GM04504 (cell line): ENCODE measurements at regions not wholly inside any gene's neighbourhood (a gene's known extent, or its start where the extent isn't known, plus 50 kb on each side); places are given as distances from the start of the nearest gene placed in this dataset.

Experiments used
- DNase-seq: peaks from one replicate; pipeline ENCODE4 v3.0.0-alpha.2; 2012; ENCODE audit warnings: low read depth

GRCh38 chr15:38672814-38673670 lies 108.4 kb upstream of the RASGRP1 start:
- no peak for DNase-seq

DNA sequence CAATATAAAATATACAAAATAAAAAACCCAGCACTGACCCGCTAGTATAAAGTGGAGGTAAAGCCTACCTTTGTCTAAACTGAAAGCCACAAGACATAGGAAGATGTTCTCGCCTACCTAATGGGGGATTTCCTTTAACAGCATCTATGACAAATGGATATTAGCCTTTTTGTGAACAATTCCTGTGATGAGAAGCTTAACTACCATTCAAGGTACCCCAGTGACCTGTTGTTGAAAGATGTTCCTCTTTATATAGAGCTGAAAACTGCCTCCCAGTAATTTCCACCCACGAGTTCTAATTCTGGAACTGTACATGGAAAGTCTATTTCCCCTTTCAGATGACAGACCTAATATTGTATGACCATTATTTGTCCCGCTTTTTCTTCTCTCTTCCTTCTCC lies 109.8 kb upstream of the RASGRP1 start:
- DNase-seq, result no peak

GRCh38 chr15:38678281-38678680 lies 113.7 kb upstream of the RASGRP1 start:
- DNase-seq, result no peak

DNA sequence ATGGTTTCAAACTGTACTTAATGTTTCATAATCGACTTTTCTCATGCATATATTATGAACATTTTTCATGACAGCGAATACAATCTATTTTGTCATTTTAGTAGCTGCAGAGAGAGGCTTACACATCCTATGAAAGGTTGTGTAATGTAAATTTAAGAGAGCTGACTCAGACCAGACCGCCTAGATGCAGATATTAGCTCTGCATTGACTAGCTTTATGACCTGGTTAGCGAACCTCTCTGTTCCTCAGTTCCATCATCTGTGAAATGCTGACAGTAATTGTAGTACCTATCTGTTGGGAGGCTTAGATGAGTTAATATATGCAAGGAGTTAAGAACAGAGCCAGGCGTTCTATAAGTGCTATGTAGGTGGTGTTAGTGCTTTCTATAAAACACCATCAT lies 116.2 kb upstream of the RASGRP1 start:
- no peak for DNase-seq

- DNase-seq, result no peak
Observed at GRCh38 chr15:38682363-38682762, 117.7 kb upstream of the RASGRP1 start.

- DNase-seq, result no peak
Observed at GRCh38 chr15:38682861-38683260, 118.2 kb upstream of the RASGRP1 start.

GRCh38 chr15:38683382-38684242 lies 119.0 kb upstream of the RASGRP1 start:
- DNase-seq, result peak; percentile 22

DNA sequence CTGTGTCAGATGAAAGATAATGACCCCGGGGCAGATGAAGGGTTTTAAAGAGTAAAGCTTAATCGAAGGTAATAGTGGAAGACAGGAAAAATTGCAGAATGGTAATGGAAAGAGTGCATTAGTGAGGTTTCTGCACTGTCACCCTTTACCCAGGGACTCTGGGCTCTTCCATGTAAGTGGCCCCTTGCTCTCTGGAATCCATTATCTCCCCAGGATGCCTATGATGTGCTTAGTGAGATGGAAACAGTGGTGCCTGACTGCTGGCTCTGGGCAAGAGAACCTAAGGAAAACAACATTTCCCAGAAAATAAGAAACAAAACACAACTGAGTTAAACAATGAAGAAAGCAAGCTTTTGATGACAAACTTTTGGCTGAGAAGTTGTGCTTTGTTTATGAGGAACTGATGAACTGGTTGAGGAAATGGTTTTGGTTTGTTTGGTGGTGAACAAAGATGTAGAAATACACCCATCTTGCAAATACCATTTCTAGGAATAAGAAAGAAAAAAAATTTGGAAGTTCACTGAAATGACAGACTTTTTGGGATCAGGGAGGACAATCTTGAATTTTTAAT lies 119.9 kb upstream of the RASGRP1 start:
- DNase-seq, result no peak

GRCh38 chr15:38685686-38686339 lies 121.2 kb upstream of the RASGRP1 start:
- no peak for DNase-seq

DNA sequence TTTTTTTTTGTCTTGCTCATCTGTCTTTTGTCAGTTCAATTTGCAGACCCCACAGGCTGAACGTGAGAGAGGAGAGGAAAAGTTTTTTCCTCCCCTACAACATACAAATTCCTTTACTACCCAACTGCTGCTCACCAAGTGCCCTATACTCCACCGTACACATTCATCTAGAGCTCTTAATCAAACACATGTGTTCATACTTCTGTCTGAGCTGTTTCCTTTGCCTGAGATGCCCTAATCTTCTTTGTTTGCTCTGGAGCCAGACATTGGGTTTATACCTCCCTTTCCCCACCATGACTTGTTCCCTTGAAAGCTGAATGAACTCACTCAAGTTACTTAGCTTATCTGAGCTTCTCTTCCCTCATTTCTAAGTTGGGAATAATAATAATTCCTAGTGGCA lies 122.7 kb upstream of the RASGRP1 start:
- no peak for DNase-seq

GRCh38 chr15:38687775-38688495 lies 123.3 kb upstream of the RASGRP1 start:
- no peak for DNase-seq

DNA sequence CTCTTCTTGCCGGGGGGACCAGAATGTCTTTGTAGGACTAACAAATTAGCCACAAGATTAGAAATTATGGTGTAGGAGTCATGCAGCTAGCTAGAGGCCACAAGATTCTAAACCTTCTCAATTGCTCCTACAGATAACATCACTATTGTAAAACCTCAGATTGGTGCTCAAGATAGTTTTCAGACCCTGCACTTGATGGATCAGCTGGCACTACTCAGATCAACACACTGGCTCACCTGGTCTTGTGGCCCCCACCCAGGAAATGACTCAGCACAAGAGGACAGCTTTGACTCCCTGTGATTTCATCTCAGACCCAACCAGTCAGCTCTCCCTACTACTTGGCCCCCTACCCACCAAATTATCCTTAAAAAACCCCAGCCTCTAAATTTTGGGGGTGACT lies 124.1 kb upstream of the RASGRP1 start:
- no peak for DNase-seq

GRCh38 chr15:38689522-38689921 lies 124.9 kb upstream of the RASGRP1 start:
- DNase-seq, result no peak

DNA sequence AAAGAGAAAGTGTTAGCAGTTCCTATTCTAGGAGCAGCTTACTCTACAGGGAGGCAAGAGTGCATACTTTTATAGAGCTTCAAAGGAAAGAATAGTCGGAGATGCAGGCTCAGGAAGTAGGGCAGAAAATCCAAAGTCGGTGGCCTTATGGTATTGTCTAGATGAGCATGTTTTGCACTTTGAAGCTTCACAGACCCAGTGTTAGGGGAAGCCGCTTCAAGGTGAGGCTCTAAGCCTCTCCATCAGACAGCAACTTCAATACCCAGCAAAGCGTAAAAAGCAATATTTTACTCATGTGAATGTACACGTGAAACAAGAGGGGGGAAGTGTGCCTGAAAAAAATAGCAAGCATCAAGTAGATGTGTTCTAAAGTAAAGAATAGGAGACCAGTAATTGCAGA lies 125.6 kb upstream of the RASGRP1 start:
- DNase-seq, result no peak

- no peak for DNase-seq
Observed at GRCh38 chr15:38690719-38691332, 126.2 kb upstream of the RASGRP1 start.

GRCh38 chr15:38691377-38691776 lies 126.8 kb upstream of the RASGRP1 start:
- no peak for DNase-seq

GRCh38 chr15:38691965-38692788 lies 127.6 kb upstream of the RASGRP1 start:
- DNase-seq, result no peak

DNA sequence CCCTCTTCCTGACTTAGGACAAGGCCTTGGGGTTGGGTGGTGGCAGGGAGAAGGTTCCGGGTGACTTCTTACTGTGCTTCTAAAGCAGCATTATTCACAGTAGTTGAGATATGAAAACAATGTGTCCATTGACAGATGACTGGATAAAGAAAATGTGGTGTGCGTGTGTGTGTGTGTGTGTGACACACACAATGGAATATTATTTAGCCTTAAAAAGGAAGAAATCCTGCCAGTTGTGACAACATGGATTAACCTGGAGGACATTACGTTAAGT lies 128.1 kb upstream of the RASGRP1 start:
- DNase-seq, result no peak

DNA sequence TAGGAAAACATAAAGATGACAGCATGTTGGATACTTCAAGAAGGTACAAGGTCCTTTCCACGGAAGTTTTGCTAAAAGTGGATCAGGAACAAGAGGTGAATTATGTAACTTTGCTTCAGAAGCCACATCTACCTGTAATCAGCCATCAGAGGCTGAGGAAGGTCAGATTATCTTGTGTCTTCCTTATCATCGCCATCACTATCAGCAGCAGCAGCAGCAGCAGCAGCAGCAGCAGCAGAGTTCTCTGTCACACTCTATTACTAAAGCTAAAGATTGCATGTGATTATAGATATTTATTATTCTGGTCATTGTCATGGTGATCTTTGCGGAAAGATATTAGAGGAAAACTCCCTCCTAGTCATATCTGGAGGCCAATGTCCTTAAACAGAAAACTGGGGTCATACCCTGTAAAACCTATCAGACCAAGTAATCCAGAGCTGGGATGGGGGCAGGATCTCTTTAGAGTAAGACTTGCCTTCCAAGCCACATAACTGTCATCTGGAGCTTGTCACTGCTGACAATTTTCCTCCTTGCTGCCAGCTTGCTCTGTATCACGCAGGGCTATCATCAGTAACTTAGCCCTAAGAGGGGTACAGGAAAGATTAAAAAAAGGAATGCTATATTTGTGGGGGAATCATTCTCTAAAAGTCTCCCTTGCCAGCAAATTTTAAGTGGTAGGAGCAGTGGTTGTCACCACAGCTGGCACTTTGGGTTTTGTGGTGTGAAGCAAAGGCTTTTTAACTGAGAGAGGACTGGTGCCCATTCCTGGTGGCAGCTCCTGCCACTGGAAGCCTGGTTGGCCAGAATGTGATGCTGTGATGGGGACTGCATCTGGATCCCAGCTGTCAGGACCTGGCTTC lies 130.9 kb upstream of the RASGRP1 start:
- no peak for DNase-seq
